GM19452 (cell line): ENCODE measurements at regions not wholly inside any gene's neighbourhood (a gene's known extent, or its start where the extent isn't known, plus 50 kb on each side); places are given as distances from the start of the nearest gene placed in this dataset.
A peak's percentile ranks its signal among the peaks of the same experiment; 100 is the strongest.
"Not testable (repeated sequence)": the region's sequence is repeated elsewhere in the genome, so short reads cannot be mapped to it uniquely, and the experiment has no call there.

Experiments
- ATAC-seq: cut with Tn5 transposase; IDR thresholded peaks from one replicate; pipeline ENCODE4 v1.9.1; 2021; ENCODE audit not compliant: unreplicated experiment

DNA sequence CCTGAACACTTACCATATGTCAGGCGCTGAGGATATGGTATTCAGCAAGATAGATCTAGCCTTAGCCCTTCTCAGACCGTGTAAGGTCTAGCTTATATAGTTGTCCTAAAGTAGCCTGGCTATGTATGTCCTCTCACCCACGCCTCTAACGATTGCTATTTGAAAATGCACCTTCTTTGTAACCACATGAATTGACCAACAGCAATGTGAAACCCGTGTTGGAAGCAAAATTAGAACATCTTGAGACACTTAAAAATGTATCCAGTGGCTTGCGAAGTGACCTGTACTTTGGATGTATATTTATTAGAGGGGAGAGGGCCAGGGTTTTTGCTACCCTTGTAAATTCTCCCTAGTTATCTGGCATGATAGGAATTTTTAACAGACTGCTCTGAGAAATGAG lies 860.0 kb upstream of the ZEB2 start:
- no peak for ATAC-seq

DNA sequence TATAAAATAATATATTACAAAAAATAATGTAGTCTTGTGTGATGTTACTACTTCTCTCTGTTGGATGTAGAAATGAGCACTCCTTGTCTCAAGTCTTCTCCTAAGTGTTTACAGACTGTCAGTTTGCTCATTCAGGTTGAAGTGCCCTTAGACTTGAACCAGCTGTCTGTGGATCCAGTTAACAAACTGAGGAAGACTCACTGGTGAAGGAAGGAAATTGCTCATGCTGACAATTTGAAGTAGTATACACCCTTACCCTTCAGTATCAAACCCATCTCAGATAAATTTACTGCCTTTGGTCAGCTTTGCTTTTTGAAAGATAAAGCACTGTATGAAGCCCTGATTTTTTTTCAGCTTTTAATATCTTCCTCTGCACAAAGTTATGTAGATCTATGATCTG lies 854.2 kb upstream of the ZEB2 start:
- ATAC-seq: no peak

DNA sequence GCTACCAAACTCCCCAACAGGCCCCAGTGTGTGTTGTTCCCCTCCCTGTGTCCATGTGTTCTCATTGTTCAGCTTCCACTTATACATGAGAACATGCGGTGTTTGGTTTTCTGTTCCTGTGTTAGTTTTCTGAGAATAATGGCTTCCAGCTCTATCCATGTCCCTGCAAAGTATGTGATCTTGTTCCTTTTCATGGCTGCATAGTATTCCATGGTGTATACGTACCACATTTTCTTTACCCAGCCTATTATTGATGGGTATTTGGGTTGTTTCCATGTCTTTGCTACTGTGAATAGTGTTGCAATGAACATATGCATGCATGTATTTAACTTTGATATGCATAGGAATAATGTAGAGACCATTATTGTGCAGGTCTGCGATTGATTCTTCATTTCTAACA lies 847.4 kb upstream of the ZEB2 start:
- not testable (repeated sequence) for ATAC-seq

DNA sequence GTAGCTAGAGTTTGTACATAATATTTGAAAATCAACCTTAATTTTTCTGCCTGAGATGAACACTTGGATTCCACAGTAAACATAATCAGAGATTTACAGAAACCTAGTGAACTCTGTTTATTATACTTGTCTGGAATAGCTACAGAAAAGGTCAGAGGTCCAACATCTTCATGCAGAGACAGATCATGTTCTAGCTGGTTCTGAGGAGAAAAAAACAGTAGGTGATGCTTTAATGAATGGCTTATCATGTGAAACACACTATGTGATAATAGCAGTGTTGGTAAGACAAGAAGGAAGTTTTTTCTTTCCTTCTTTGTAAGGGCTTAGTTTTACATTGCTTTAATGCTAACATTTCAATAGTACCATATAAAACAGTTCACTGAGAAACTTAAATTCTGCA lies 846.4 kb upstream of the ZEB2 start:
- ATAC-seq: no peak

DNA sequence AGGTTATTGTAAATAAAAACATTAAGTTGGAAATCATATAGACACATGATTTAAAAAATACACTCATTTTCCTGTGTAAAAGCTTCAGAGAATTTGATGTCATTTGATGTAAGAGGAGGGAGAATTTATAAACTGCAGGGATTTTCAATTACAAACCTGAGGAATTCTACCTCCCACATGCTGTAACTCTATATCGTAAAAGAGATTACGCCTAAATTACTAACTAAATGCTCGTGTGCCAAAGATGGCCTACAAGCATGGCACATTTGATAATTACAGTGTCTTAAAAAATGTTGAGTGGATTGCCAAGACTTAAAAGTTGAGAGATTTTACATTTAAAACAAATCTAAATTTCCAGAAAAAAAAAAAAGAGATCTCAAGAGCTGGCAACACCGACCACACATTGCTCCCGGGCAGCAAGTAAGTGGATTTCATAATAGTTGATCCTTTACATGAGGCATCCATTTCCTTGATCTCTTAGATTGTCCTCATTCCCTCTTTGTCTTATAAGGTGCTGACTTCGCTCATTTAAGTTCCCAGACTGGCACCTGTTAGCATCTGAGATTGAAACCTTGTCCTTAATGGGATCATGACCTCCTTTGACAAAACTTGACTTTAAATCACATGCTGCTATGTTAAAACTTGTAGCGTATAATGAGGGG lies 840.3 kb upstream of the ZEB2 start:
- ATAC-seq: no peak

DNA sequence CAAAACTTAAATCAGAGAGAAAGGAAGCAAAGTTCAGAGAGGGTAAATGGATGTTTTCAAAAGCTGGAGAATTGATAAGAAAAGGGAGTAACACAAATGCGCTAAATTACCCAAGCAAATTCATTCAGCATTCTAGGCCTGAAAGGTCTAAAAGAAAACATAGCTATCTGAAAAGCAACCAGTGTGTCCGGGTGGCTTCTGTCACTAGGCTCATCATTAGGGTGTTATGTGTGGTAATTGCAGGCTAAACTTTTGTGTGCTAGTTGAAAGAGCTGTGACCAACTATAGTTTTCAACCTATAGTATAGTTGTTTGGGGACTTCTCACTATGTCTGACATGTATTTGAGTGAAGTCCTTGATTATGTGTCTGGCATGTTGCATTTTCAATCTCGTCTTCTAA lies 839.6 kb upstream of the ZEB2 start:
- no peak for ATAC-seq

DNA sequence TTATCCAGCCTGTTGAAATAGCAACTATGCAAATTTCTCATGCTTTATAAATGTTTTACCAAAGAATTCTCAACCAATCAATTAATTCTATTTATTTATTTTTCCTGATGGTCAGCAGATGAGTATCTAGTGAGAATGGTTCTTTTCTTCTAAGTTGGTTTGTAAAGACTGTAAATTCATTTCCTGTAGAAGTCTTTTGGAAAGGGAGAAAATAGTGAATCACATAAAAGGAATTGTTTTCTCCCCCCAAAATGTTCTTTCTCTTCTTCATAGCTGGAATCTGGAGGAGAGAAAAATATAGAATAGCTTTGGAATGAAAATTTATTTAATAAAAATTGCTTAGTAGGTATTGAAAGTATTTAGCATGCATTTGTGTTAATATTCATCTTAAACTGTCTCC lies 836.1 kb upstream of the ZEB2 start:
- no peak for ATAC-seq

DNA sequence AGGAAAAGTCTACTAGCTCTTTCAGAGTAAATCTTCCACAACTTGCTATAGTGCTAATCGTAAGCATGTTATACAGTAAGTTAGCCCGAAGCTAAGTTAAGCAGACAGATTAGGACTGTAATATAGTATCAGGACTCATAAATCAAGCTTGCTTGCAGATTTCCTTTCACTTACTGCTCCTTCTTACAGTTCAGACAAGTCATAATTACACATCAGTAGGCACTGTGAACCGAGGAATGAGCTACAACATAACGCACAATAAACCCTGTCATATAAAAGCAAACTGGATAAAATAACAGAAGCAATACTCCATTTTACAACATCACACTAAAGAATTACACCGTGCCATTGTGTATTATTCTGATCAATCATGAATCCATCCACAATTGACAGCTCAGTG lies 832.6 kb upstream of the ZEB2 start:
- ATAC-seq: no peak

DNA sequence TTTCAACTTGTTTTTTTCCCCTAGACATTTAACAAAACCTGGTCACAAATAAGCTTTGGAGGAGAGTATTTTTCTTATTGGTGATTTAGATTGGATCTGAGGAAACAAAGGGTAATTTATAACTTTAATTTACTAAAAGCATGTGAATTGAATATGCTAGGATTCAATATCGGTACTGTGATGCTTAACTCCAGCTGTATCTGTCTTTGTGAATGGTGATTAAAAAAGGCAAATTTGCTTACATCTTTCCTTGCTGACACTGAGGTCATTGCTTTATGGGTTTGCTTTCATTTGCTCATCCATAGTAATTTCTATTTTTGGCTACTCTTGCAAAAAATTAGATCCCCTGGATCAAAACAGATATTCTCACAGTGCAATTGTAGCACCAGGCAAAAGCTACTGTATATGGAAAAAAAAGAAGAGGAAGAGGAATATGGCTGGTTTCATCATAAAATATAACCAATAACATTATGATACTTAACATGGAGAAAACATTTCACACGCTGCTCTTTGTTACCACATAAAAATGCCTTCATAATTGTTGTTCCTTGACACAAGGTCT lies 832.0 kb upstream of the ZEB2 start:
- no peak for ATAC-seq

DNA sequence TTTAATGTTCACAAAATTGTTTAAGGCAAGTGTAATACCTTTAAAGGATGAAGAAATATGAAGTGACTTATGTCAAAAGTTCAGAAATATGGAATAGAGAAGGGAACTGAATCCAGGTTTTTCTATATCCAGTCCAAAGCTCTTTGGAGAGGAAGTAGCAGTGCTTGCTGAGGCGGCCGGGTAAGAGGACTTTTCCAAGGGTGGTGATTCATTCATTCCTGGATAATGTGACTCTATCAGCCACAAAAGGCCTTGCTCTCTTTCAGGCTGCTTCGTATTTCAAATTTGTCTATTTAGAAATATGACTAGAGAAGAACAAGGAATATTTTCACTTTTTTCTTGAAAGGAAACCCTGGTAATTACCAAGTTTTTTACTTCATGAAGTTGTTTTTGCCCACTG lies 830.1 kb upstream of the ZEB2 start:
- no peak for ATAC-seq

DNA sequence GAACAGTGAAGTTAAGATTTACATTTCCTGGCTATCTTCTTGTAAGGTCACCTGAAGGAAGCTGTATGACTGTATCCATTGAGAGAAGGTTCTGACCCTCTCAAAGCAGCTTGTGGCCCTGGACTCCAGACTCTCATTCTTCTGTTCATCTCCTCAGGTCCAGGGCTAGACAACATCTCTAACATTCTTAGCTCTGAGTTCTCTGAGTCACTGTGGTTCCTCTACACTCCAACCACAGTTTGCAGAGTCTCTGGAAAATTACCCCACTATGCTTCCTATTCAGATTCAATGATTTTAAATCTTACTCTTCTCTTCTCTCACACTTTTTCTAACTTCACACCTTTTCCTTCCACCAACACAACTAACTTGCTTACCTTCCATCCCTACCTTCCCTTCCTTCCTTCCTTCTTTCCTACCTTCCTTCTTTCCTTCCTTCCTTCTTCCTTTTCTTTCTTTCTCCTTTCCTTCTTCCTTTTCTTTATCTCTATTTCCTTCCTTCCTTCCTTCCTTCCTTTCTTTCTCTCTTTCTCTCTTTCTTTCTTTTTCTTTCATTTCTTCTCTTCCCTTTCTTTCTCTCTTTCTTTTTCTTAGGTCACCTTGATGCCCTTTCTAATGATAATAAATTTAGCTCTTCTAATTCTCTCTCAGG lies 824.3 kb upstream of the ZEB2 start:
- no peak for ATAC-seq

DNA sequence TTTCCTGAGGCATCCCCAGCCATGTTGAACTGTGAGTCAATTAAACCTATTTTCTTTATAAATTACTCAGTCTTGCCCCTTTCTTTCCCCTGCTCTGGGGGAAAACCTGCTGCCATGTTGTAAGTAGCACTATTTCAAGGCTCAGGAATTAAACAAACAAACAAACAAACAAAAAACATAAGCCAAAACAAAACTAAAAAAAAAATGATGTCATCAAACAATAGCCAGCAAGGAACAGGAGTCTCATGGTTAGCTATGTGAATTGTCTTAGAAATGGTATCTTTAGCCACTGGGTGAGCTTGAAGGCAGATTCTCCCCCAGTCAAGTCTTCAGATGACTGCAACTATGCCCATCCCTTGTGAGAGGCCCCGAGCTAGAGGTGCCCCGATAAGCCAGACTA lies 823.4 kb upstream of the ZEB2 start:
- no peak for ATAC-seq

DNA sequence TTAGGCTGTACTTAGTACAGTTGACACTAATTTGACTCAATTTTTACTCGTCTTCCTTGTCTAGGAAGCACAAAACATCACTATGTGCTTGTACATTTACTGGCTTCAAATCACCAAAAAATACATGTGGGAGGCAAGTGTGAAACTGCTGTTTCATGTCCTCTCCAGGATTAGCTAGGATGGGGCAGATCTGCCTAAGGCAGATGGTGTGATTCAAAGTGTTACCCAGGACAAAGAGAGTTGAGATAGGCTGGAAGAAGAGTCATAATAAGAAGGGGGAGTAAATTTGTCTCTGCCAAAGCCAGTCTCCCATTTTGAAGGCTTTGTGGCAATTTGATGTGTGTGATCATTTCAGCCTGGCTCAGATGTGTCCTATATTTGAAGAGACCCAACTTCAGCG lies 821.6 kb upstream of the ZEB2 start:
- ATAC-seq: no peak

DNA sequence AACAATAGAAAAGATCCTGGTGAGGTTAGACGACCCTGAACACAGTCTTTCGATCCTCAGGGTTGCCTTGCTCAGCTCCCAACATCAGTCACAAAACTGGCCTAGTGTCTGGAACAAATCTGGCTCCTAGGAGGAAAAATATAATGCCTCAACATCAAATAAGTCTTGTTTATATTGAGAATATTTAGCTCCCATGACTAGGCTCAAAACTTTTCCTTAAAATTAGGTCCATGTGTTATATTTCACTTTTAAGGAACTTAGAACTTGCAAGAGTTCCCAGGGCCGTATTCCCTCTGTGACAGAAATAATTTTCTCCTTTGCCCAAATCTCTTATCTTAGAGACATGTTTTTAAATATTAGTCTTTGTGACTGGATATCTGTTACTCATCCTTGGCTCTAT lies 819.7 kb upstream of the ZEB2 start:
- no peak for ATAC-seq

DNA sequence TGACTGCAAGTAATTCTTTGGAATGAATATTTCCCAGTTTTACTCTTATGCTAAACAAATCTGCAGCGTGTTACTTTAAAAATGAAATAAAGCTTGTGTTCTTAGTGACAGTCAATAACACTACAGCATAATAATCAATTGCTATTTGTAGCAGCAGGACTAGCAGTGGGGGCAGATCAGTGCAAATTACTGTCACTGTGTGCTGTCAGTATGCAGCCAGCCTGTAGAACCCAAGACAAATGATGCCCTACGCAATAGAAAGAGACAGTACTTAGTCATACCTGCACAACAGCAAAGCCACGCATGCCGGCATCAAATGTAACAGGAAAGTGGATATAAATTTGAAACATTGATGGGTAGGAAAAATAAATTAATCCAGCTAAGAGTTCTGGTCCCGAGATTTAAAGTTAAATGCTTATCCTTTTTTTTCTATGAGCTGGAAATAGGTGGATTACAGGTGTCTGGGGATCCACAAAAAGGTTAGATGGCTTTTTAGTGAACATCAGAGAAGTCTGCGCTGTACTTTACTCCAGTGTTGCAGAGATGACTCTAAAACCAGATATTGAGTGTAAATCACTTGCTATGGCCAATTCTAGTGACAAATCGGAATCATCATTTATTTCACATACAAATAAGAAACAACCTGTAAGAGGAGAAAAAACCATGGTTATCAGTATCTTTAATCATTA lies 812.4 kb upstream of the ZEB2 start:
- no peak for ATAC-seq

DNA sequence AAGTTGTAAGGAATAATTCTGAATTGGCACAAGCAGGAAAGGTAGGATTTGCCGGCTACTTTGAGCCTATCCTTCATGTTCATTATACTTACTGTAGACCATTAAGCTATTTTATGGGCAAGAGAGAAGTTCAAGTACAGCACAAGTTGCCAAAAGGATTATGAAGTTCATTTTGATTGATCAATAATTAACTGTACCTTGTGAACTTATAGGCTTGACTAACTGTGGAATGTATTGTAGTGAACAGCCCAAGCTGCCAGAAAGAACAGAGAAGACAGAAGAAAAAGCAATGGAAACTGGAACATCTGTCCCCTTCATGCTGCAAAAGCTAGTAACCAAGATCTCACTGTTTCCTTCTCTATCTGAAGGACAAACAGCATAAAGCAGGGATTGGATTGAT lies 810.1 kb upstream of the ZEB2 start:
- no peak for ATAC-seq

DNA sequence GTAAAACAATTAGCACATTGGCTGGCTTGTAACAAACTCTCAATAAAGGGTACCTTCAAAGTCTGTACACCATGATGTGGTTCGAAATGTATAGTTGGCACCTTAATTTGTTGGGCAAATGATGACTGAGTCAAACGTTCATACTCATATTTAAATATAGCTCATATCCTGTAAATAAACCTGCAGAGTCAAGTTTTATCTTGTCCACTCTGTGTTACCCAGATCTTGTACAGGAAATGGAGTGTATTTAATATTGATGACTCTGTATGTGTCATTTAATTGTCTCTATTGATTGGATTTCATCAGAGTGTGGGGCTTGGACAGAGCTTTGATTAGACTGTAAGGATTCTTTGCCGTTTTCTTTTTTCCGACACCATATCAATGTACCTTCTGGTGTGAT lies 805.6 kb upstream of the ZEB2 start:
- no peak for ATAC-seq

DNA sequence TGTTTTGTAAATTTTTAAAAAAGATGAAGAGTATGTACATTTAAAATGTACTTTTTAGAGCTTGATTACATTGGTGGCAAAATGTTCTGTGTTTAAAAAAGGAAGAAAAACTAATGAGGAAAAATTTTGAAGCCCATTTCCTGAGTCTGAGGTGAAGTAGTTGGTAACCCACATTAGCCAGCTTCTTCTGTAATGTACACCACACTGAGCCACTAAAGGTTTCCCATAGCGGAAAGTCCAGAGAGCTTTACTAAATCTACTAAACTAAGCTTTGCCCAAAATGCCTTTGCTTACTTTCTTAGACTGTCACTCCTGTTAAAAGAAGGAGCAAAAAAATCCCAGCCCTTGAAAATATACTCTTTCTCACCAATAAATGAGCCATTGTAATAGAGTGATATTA lies 804.8 kb upstream of the ZEB2 start:
- no peak for ATAC-seq

DNA sequence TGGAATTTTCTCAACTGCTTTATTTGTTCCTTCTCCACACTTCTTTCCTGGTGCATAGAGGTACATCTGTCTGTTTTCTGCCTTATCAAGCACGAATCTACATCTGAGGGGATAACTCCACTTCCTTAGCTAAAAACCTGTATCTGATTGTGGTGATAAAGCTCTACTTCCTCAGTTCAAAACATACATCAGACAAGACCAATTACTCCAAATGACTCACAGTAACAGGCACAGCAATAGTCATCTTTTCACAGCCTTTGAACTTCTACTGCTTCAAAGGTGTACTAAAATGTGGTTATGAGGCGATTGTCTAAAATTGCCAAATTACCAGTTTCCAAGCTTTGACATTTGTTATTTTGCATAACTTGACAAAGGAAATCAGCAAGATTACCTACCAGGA lies 803.6 kb upstream of the ZEB2 start:
- no peak for ATAC-seq

DNA sequence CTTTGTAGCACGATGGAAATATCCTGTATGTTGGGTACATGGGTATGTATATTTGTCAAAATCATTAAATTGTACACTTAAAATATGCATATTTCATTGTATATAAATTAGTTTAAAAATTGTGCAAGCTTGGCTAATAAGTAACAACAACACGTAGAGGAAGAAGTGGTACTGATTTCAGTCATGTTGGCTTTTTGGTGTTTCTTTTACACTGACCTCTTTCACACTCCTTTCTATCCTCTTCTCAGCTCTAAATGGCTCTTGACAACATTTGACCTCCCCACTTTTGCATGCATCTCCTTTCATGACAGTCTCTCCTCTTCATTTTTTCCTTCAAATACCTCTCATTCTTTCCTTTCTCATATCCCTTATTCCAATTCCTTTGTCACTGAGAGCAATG lies 801.4 kb upstream of the ZEB2 start:
- peak; percentile 73 for ATAC-seq

DNA sequence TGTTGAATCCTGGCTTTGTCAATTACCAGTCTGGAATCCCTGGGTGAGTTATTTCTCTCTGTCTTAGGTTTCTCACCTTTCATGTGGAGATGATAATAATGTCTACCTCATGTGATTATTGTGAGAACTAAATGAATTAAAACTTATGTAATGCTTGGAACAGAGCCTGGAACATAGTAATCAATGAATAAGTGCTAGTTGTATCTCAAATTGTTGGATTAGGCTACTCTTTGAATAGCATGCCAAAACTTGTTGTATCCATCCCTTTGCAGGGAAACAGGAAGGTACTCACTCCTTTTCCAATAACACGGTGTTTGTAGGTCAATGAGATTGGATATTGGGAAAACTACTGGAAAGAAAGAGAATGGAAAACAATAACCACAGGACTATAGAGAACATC lies 796.6 kb upstream of the ZEB2 start:
- ATAC-seq: no peak

DNA sequence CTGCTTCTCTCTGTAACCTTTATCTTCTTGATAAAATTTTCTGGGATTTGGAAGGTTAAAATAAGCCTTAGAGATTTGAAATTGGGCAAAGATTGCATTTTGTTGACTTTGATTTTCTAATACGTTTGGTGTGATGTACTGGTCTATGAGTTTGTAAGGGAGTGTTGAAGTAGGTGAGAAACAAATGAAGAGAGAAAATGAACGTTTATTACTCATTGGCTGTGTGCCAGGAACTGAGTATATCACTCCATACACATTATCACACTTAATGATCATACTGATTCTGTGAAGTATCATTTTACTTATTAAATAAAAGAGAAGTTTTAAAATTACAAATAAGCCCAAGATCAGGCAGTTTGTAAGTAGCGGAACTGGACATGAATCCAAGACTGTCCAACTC lies 795.1 kb upstream of the ZEB2 start:
- no peak for ATAC-seq
